ENCODE measurements at regions not wholly inside any gene's neighbourhood (a gene's known extent, or its start where the extent isn't known, plus 50 kb on each side); places are given as distances from the start of the nearest gene placed in this dataset.

GRCh38 chr11:91365986-91366585, 858.5 kb upstream of the FAT3 start:
- DNase-seq (ENCODE audit: low read depth, low spot score) (no peak), ATAC-seq (no peak)
- ChIA-PET CTCF (no interaction called here), POLR2A (no interaction called here)
- in situ Hi-C loops (cut with HindIII; ENCODE audit: low pct_unique_long_range_greater_than_20kb, low sequenced_read_pairs) (no loop called here), intact Hi-C loops (cut with micrococcal nuclease; ENCODE audit: unreplicated experiment) (no loop called here)
- TF ChIP-seq TCF7L2 (IDR thresholded peaks at IDR 0.05; ENCODE audit: low read depth, low read length), result no peak
- no peak for TF ChIP-seq REST (IDR thresholded peaks at IDR 0.05; ENCODE audit: insufficient read depth in 1 of 2, low read depth in 2 of 2, low read length in 1 of 2)
- no peak for TF ChIP-seq POLR2AphosphoS5 (IDR thresholded peaks at IDR 0.05; ENCODE audit: low read depth, low read length)
- no peak for TF ChIP-seq CTCF (IDR thresholded peaks at IDR 0.05)
- no peak for TF ChIP-seq SIN3A (IDR thresholded peaks at IDR 0.05; ENCODE audit: borderline replicate concordance, insufficient read depth, low read depth, low read length)
- Histone ChIP-seq H3K9me3 (ENCODE audit: control insufficient read depth, insufficient read depth, low read depth, low read length) (no peaks in the 10 kb centered on the region; the same call in 1 of the 2 replicates), H3K4me3 (ENCODE audit: low read depth in 2 of 2, low read length in 2 of 2) (no peak overlapping the region), H3K27ac (ENCODE audit: low read length) (no peak overlapping the region), H3K4me1 (ENCODE audit: control insufficient read depth, insufficient read depth, low read length) (no peaks in the 10 kb centered on the region), H3K36me3 (ENCODE audit: control insufficient read depth, insufficient read depth, low read length) (no peaks in the 10 kb centered on the region), H3K27me3 (ENCODE audit: control insufficient read depth, insufficient read depth, low read length) (no peaks in the 10 kb centered on the region)
- BruUV-seq (replicated peaks), result no TSS peak

- Histone ChIP-seq H3K27ac (ENCODE audit: low read length) (no peak overlapping the region), H3K27me3 (ENCODE audit: control insufficient read depth, insufficient read depth, low read length) (no peaks in the 10 kb centered on the region), H3K4me3 (ENCODE audit: low read depth in 2 of 2, low read length in 2 of 2) (no peak overlapping the region), H3K36me3 (ENCODE audit: control insufficient read depth, insufficient read depth, low read length) (no peaks in the 10 kb centered on the region), H3K4me1 (ENCODE audit: control insufficient read depth, insufficient read depth, low read length) (no peaks in the 10 kb centered on the region), H3K9me3 (ENCODE audit: control insufficient read depth, insufficient read depth, low read depth, low read length) (no peaks in the 10 kb centered on the region)
- in situ Hi-C loops (cut with HindIII; ENCODE audit: low pct_unique_long_range_greater_than_20kb, low sequenced_read_pairs) (no loop called here), intact Hi-C loops (cut with micrococcal nuclease; ENCODE audit: unreplicated experiment) (no loop called here)
- TF ChIP-seq SIN3A (IDR thresholded peaks at IDR 0.05; ENCODE audit: borderline replicate concordance, insufficient read depth, low read depth, low read length), result no peak
- TF ChIP-seq POLR2AphosphoS5 (IDR thresholded peaks at IDR 0.05; ENCODE audit: low read depth, low read length), result no peak
- TF ChIP-seq CTCF (IDR thresholded peaks at IDR 0.05), result no peak
- TF ChIP-seq REST (IDR thresholded peaks at IDR 0.05; ENCODE audit: insufficient read depth in 1 of 2, low read depth in 2 of 2, low read length in 1 of 2), result no peak
- TF ChIP-seq TCF7L2 (IDR thresholded peaks at IDR 0.05; ENCODE audit: low read depth, low read length), result no peak
- CTCF ChIA-PET, result no interaction called here
- no TSS peak for BruUV-seq (replicated peaks)
- ATAC-seq (no peak), DNase-seq (ENCODE audit: low read depth, low spot score) (no peak)
- POLR2A ChIA-PET, result no interaction called here
Observed at GRCh38 chr11:91350931-91351330, 873.7 kb upstream of the FAT3 start.
